ENCODE measurements at regions not wholly inside any gene's neighbourhood (a gene's known extent, or its start where the extent isn't known, plus 50 kb on each side); places are given as distances from the start of the nearest gene placed in this dataset.
"Not testable (repeated sequence)": the region's sequence is repeated elsewhere in the genome, so short reads cannot be mapped to it uniquely, and the experiment has no call there.

GRCh38 chr1:120541394-120541793, 126.6 kb downstream of the NBPF8 start:
- in situ Hi-C loops (cut with HindIII; ENCODE audit: low pct_unique_long_range_greater_than_20kb, low sequenced_read_pairs); DNase-seq (ENCODE audit: low read depth in 1 of 2, low spot score in 1 of 2): not testable (repeated sequence)

DNA sequence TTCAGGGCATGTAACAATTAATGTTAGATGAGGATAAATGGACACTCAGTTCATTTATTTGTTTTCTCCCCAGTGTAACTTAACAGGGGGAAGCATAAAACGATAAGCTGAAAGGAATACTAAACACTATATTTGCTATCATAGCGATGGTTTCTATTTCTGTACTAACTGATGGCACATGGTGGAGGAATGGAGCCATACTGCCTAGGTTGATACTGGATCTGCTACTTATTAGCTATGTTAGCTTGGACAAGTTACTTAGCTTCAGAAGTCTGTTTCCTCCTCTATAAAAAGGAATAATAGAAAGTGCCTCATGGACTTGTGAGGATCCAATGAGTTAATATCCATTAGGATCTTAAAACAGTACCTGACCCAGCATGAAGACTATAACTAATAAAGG, 127.5 kb downstream of the NBPF8 start:
- in situ Hi-C loops (cut with HindIII; ENCODE audit: low pct_unique_long_range_greater_than_20kb, low sequenced_read_pairs); DNase-seq (ENCODE audit: low read depth in 1 of 2, low spot score in 1 of 2): not testable (repeated sequence)

DNA sequence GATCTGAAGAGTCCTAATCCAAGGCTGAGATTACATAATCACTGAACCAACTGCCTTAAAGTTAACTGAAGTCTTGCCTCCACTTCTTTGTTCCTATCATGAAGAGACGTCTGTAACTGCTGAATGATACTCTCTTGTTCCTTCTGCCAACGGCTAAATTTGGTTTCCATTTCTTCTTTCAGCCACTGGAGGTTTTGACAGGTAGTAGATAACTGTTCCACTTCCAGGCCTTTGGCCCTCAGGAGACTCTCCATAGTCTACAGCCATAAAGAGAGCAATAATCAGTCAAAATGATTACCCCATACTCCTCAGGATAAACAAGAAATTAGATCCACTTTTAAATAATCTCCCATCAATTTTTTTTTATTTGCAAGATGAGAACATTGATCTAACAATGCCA, 128.1 kb downstream of the NBPF8 start:
- DNase-seq (ENCODE audit: low read depth in 1 of 2, low spot score in 1 of 2); in situ Hi-C loops (cut with HindIII; ENCODE audit: low pct_unique_long_range_greater_than_20kb, low sequenced_read_pairs): not testable (repeated sequence)

DNA sequence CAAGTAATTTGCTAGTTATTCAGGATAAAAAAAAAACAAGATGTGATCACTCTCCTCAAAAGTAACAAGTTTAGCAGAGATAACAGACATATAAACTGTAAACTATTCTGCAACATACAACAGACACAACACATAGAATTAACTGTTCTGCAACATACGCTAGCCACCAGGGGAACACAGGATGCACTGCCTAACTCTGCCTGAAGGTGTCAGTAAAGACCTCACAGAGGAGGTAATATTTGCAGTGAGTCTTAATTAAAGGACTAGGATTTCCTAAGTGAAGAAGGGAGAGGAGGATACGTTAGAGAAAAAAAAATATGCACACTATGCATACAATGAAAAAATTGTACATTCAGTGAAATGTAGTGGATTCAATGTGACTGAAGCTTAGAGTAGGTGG, 129.6 kb downstream of the NBPF8 start:
- in situ Hi-C loops (cut with HindIII; ENCODE audit: low pct_unique_long_range_greater_than_20kb, low sequenced_read_pairs); DNase-seq (ENCODE audit: low read depth in 1 of 2, low spot score in 1 of 2): not testable (repeated sequence)

DNA sequence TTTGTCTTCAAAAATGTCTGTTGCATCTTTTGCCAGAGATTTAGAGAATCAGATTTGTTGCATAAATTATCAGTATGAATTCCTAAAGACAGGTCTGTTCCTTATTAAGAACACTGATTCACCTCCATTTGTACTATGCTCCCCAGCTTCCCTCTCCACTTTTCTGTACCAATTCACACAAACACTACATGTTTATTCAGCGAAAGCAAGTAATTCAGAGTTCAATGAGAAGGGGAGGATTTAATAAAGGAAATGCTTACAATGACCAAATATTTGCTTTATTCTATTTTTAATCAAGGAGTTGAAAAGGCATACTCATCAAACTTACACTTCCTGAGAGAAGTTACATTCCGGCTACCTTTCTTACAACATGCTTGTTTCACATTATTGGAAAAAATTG, 135.5 kb downstream of the NBPF8 start:
- DNase-seq (ENCODE audit: low read depth in 1 of 2, low spot score in 1 of 2), result not testable (repeated sequence)

GRCh38 chr1:120552190-120552589, 137.4 kb downstream of the NBPF8 start:
- in situ Hi-C loops (cut with HindIII; ENCODE audit: low pct_unique_long_range_greater_than_20kb, low sequenced_read_pairs); DNase-seq (ENCODE audit: low read depth in 1 of 2, low spot score in 1 of 2): not testable (repeated sequence)

More for the DNA sequence above, 135.5 kb downstream of the NBPF8 start:
- in situ Hi-C loops (cut with HindIII; ENCODE audit: low pct_unique_long_range_greater_than_20kb, low sequenced_read_pairs), result not testable (repeated sequence)

DNA sequence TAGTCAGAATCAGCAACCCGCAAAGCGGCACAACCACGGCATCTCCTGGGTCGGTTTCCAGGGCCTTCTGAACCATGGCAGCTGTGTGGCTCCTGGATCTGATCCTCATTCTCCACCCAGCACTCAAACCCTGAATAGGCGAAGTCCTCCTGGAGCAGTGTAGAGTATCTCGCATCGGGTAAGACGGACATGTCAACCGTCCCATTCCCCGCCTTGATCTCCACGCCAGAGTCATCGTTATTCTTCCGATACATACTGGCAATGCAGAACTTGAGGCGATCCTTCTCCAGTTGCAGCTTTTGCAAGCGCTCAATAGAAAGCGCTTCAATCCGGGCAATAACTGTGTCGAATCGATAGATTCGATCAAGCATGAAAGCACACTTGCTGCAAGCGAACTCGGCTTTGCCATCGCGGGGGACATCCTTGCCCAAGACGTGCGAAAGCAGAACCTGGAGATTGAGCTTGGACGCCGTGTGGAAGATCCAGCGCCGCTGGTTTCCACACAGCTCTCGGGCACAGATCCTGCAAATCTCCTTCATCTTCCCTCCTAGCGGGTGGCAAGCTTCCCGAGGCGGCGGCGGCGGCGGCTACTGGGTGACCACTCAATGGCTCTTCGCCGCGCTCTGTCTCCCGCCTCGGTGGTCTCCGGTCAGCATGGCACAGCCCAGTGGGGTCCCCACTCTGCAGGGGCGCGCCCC, 142.9 kb downstream of the NBPF8 start:
- in situ Hi-C loops (cut with HindIII; ENCODE audit: low pct_unique_long_range_greater_than_20kb, low sequenced_read_pairs), result not testable (repeated sequence)

DNA sequence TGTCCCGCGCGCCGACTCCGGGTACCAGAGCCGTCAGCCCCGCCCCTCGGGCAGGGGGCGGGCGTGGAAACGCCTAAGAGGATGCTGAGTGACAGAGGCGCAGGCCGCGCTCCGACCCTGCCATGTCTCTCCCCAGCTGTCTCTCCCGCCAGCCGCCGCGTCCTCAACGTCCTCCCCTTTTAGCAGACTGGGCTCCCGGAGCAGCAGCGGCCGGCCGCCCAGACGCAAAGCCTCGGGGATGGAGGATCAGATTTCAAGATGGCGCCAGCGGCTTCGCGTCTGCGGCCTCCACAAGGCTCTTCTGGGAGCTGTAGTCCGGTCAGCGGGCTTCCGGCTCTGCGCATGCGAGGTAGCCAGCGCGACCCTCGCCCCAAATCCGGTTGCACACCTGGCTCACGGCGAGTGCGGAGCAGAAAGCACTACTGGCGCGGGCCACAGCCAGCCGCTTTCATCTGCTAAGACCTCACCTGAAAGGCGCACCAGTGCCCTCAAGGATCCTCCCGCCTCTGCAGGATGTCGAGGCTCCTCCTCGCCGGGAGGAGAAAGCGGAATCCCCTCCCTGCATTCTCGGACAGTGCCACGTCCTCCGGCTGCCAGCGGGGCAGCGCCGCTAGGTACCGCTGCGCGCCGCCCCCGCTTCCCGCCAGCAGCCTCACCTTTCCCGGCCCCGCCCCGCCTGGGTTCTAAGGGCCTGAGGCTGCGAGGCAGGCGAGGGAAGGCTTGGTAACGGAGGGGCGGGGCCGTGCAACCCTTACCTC, 143.6 kb downstream of the NBPF8 start:
- peak in 1 of 2 experiments; percentile 85 for DNase-seq (ENCODE audit: low read depth in 1 of 2, low spot score in 1 of 2)
- in situ Hi-C loops (cut with HindIII; ENCODE audit: low pct_unique_long_range_greater_than_20kb, low sequenced_read_pairs), result not testable (repeated sequence)

More for the DNA sequence above, 142.9 kb downstream of the NBPF8 start:
- DNase-seq (ENCODE audit: low read depth in 1 of 2, low spot score in 1 of 2), result not testable (repeated sequence)

DNA sequence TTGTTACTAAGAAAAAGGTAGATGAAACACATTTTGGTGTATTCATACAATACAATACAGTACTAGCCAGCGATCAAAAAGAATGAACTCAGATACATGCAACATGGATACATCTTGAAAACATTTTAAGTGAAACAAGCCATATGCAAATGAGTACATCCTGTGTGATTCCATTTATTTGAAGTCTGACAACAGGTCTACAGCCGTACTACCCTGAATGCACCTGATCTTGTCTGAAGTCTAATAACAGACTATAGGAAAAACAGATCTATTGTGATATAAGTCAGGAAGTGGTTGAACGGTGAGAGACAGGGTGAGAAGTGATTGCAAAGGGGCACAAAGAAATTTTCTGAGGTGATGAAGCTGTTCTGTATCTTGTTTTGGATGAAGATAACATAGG, 146.9 kb downstream of the NBPF8 start:
- in situ Hi-C loops (cut with HindIII; ENCODE audit: low pct_unique_long_range_greater_than_20kb, low sequenced_read_pairs); DNase-seq (ENCODE audit: low read depth in 1 of 2, low spot score in 1 of 2): not testable (repeated sequence)

DNA sequence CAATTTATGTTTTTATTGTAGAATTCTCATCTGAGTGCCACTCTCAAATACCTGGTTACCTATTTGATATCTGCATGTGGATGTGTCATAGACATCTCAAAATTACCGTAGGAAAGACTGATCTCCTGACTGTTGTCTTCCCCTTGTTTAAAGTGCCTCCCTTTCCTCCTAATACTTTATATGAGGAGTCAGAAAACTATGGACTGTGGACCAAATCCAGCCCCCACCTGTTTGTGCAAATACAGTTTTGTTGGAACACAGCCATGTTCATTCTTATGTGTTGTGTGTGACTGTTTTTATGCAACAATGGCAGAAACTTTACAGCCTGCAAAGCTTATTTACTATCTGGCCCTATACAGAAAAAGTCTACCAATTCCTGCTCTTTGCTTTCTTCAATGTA, 150.6 kb downstream of the NBPF8 start:
- DNase-seq (ENCODE audit: low read depth in 1 of 2, low spot score in 1 of 2); in situ Hi-C loops (cut with HindIII; ENCODE audit: low pct_unique_long_range_greater_than_20kb, low sequenced_read_pairs): not testable (repeated sequence)

GRCh38 chr1:120567620-120568019, 152.8 kb downstream of the NBPF8 start:
- DNase-seq (ENCODE audit: low read depth in 1 of 2, low spot score in 1 of 2); in situ Hi-C loops (cut with HindIII; ENCODE audit: low pct_unique_long_range_greater_than_20kb, low sequenced_read_pairs): not testable (repeated sequence)

DNA sequence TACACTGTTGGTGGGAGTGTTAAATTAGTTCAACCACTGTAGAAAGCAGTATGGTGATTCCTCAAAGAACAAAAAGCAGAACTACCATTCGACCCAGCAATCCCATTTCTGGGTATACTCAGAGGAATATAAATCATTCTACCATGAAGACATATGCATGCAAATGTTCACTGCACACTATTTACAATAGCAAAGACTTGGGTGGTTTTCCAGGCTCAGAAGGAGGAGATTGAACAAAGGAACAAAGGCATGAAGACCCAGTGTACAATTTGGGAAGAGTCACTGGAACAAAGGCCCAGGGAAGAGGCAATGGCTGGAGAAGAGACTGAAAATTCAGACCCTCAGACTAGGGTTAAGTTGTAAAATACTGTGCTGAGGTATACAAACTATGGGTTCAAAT, 148.5 kb upstream of the NBPF26 start:
- DNase-seq (ENCODE audit: low read depth in 1 of 2, low spot score in 1 of 2); in situ Hi-C loops (cut with HindIII; ENCODE audit: low pct_unique_long_range_greater_than_20kb, low sequenced_read_pairs): not testable (repeated sequence)

DNA sequence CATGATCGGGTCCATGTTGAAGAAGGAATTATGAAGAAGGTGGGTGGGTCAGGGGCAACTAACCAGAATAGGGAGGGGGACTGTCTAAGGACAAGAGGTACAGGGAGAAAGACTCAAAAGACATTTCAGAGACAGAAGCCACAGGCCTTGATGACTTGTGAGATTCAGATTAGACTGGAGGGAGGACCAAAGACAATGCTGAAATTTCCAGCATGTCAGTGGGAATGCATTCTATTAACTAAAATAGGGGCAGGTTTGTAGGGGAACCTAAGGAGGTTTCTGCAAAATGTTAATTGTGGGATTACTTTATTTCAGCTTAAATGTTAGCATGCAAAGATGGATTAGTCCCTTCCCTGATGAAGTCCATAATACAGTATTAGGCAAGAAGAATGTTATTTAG, 141.6 kb upstream of the NBPF26 start:
- DNase-seq (ENCODE audit: low read depth in 1 of 2, low spot score in 1 of 2); in situ Hi-C loops (cut with HindIII; ENCODE audit: low pct_unique_long_range_greater_than_20kb, low sequenced_read_pairs): not testable (repeated sequence)

GRCh38 chr1:120586053-120586452, 137.7 kb upstream of the NBPF26 start:
- in situ Hi-C loops (cut with HindIII; ENCODE audit: low pct_unique_long_range_greater_than_20kb, low sequenced_read_pairs); DNase-seq (ENCODE audit: low read depth in 1 of 2, low spot score in 1 of 2): not testable (repeated sequence)

GRCh38 chr1:120588811-120589210, 134.9 kb upstream of the NBPF26 start:
- in situ Hi-C loops (cut with HindIII; ENCODE audit: low pct_unique_long_range_greater_than_20kb, low sequenced_read_pairs); DNase-seq (ENCODE audit: low read depth in 1 of 2, low spot score in 1 of 2): not testable (repeated sequence)

- DNase-seq (ENCODE audit: low read depth in 1 of 2, low spot score in 1 of 2); in situ Hi-C loops (cut with HindIII; ENCODE audit: low pct_unique_long_range_greater_than_20kb, low sequenced_read_pairs): not testable (repeated sequence)
Measured at GRCh38 chr1:120591774-120592173, 132.0 kb upstream of the NBPF26 start.

DNA sequence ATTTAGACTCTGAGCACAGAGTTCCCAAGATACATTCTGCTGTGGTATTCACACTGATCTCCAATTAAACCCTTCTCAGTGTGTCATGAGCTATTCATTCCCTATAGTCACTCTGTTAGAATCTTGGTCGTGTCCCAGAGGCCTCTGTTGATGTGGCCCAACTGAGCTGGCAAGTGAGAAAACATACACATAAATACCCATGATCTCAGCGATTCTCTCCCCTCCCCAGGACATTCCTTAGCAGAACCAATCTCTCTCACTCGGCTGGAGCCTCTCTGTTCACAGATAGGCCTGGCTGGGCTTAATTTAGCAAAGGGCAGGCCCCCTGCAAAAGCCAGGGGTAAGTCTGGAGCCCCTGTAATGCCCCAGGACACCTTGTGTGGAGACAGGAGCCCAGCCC, 130.8 kb upstream of the NBPF26 start:
- in situ Hi-C loops (cut with HindIII; ENCODE audit: low pct_unique_long_range_greater_than_20kb, low sequenced_read_pairs); DNase-seq (ENCODE audit: low read depth in 1 of 2, low spot score in 1 of 2): not testable (repeated sequence)

- DNase-seq (ENCODE audit: low read depth in 1 of 2, low spot score in 1 of 2); in situ Hi-C loops (cut with HindIII; ENCODE audit: low pct_unique_long_range_greater_than_20kb, low sequenced_read_pairs): not testable (repeated sequence)
Measured at GRCh38 chr1:120593648-120594047, 130.1 kb upstream of the NBPF26 start.
